PC-3 (cell line): ENCODE measurements at regions not wholly inside any gene's neighbourhood (a gene's known extent, or its start where the extent isn't known, plus 50 kb on each side); places are given as distances from the start of the nearest gene placed in this dataset.

Experiments used
- ATAC-seq: fragments of 200-7000 bp; cut with Tn5 transposase; 2 replicates; pipeline ENCODE4 v1.9.1; 2020; ENCODE audit warnings: mild to moderate bottlenecking, moderate library complexity
- BruUV-seq: library from RNA; stranded (reverse); fragments of 400-500 nt; replicated peaks from 2 replicates; lab custom pipeline; 2021; lab: Mats Ljungman, UMichigan
- CTCF ChIA-PET: fragments of 300-600 bp; sonication (Branson Sonifier 250); formaldehyde crosslinking; loops from one replicate; lab custom pipeline; 2022; ENCODE audit warnings: antibody characterized with exemption; lab: Charles Lee
- POLR2A ChIA-PET: fragments of 300-600 bp; sonication (Branson Sonifier 250); formaldehyde crosslinking; loops from one replicate; lab custom pipeline; 2022; ENCODE audit warnings: antibody characterized with exemption; ENCODE audit not compliant: unreplicated experiment; lab: Charles Lee
- DNase-seq: peaks from one replicate; pipeline ENCODE4 v3.0.0-alpha.2; 2015
- H2AFZ ChIP-seq: fragments of 300-600 bp; sonication (generic); 2 replicates; pipeline ENCODE4 v1.6.0; 2016; ENCODE audit warnings: antibody characterized with exemption, low read length
- H3F3A ChIP-seq: fragments of 300-600 bp; sonication (generic); one replicate; pipeline ENCODE4 v1.6.0; 2017; ENCODE audit warnings: antibody characterized with exemption, low read length, control low read depth, mild to moderate bottlenecking; ENCODE audit not compliant: unreplicated experiment
- H3K27ac ChIP-seq: fragments of 300-600 bp; sonication (generic); 2 replicates; pipeline ENCODE4 v1.5.1; 2016; ENCODE audit warnings: mild to moderate bottlenecking, low read length
- H3K27me3 ChIP-seq: fragments of 300-600 bp; sonication (generic); 2 replicates; pipeline ENCODE4 v1.6.1; 2016; ENCODE audit warnings: low read length, mixed read lengths
- H3K36me3 ChIP-seq: fragments of 300-600 bp; sonication (generic); 2 replicates; pipeline ENCODE4 v1.6.1; 2016; ENCODE audit warnings: low read depth, mixed run types, low read length, mixed read lengths
- H3K4me1 ChIP-seq: fragments of 300-600 bp; sonication (generic); 2 replicates; pipeline ENCODE4 v1.5.1; 2016; ENCODE audit warnings: low read length; ENCODE audit not compliant: insufficient read depth
- H3K4me2 ChIP-seq: fragments of 300-600 bp; sonication (generic); 2 replicates; pipeline ENCODE4 v1.6.0; 2016; ENCODE audit warnings: low read length
- H3K4me3 ChIP-seq: fragments of 300-600 bp; sonication (generic); 2 replicates; pipeline ENCODE4 v1.5.1; 2016; ENCODE audit warnings: mild to moderate bottlenecking, low read length, mixed read lengths
- H3K79me2 ChIP-seq: fragments of 300-600 bp; sonication (generic); 2 replicates; pipeline ENCODE4 v1.6.1; 2017; ENCODE audit warnings: low read length, mixed read lengths
- H3K9ac ChIP-seq: fragments of 300-600 bp; sonication (generic); 2 replicates; pipeline ENCODE4 v1.6.0; 2016; ENCODE audit warnings: mild to moderate bottlenecking, low read length
- H3K9me2 ChIP-seq: fragments of 300-600 bp; sonication (generic); replicated peaks from 2 replicates; pipeline ENCODE4 v1.6.1; 2016; ENCODE audit warnings: mixed run types, low read length, mixed read lengths
- H3K9me3 ChIP-seq: fragments of 300-600 bp; sonication (generic); 2 replicates; pipeline ENCODE4 v1.6.1; 2016; ENCODE audit warnings: low read length, mixed read lengths
- H4K20me1 ChIP-seq: fragments of 300-600 bp; sonication (generic); 2 replicates; pipeline ENCODE4 v1.6.1; 2016; ENCODE audit warnings: low read length, mixed read lengths
- EZH2 ChIP-seq: fragments of 300-600 bp; sonication (generic); IDR thresholded peaks from one replicate; pipeline ENCODE4 v1.6.1; 2017; ENCODE audit warnings: antibody characterized with exemption, mild to moderate bottlenecking, low read length; ENCODE audit not compliant: unreplicated experiment
- EZH2phosphoT487 ChIP-seq: fragments of 300-600 bp; sonication (generic); IDR thresholded peaks from 2 replicates; pipeline ENCODE4 v1.6.1; 2018; ENCODE audit warnings: mild to moderate bottlenecking, antibody characterized with exemption, low read length, borderline replicate concordance
- intact Hi-C: fragments of 100-400 bp; cut with micrococcal nuclease; formaldehyde crosslinking; loops from 2 replicates; pipeline ENCODE4 v1.9.0; 2023
- TF ChIP-seq, protein P1 (sequence below): fragments of 300-600 bp; sonication (generic); conservative IDR thresholded peaks from 2 replicates; pipeline ENCODE4 v1.5.1; 2017; ENCODE audit warnings: antibody characterized with exemption, low read depth, mild to moderate bottlenecking, low read length

DNA sequence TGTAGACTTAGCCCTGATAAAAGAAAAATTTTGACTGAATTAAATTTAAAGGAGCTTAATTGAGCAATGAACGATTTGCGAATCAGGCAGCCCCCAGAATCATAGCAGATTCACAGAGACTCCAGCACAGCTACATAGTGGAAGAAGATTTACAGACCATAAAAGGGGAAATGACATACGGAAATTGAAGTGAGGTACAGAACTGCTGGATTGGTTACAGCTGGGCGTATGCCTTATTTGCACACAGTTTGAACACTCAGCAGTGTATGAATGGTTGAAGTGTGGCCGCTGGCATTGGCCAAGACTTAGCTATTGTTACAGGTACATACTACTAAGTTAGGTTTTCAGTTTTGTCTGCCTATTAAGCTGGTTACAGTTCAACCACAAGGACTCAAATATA lies 433.5 kb upstream of the CELF2 start:
- Histone ChIP-seq H3K9ac (no peak overlapping the region), H3K36me3 (no peaks in the 10 kb centered on the region), H3F3A (no peaks in the 10 kb centered on the region), H3K9me3 (no peaks in the 10 kb centered on the region), H3K79me2 (no peaks in the 10 kb centered on the region), H3K27ac (no peak overlapping the region), H3K4me1 (no peaks in the 10 kb centered on the region), H3K27me3 (no peaks in the 10 kb centered on the region), H3K4me3 (no peak overlapping the region), H3K4me2 (no peak overlapping the region), H4K20me1 (no peaks in the 10 kb centered on the region), H3K9me2 (no peaks in the 10 kb centered on the region), H2AFZ (no peak overlapping the region)
- TF ChIP-seq EZH2 (no peak), EZH2phosphoT487 (no peak)
- TF ChIP-seq, protein P1, sequence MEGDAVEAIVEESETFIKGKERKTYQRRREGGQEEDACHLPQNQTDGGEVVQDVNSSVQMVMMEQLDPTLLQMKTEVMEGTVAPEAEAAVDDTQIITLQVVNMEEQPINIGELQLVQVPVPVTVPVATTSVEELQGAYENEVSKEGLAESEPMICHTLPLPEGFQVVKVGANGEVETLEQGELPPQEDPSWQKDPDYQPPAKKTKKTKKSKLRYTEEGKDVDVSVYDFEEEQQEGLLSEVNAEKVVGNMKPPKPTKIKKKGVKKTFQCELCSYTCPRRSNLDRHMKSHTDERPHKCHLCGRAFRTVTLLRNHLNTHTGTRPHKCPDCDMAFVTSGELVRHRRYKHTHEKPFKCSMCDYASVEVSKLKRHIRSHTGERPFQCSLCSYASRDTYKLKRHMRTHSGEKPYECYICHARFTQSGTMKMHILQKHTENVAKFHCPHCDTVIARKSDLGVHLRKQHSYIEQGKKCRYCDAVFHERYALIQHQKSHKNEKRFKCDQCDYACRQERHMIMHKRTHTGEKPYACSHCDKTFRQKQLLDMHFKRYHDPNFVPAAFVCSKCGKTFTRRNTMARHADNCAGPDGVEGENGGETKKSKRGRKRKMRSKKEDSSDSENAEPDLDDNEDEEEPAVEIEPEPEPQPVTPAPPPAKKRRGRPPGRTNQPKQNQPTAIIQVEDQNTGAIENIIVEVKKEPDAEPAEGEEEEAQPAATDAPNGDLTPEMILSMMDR = no peak
- no TSS peak for BruUV-seq
- ChIA-PET POLR2A (no interaction called here), CTCF (no interaction called here)
- intact Hi-C loops = no loop called here
- DNase-seq (no peak), ATAC-seq (no peak)

DNA sequence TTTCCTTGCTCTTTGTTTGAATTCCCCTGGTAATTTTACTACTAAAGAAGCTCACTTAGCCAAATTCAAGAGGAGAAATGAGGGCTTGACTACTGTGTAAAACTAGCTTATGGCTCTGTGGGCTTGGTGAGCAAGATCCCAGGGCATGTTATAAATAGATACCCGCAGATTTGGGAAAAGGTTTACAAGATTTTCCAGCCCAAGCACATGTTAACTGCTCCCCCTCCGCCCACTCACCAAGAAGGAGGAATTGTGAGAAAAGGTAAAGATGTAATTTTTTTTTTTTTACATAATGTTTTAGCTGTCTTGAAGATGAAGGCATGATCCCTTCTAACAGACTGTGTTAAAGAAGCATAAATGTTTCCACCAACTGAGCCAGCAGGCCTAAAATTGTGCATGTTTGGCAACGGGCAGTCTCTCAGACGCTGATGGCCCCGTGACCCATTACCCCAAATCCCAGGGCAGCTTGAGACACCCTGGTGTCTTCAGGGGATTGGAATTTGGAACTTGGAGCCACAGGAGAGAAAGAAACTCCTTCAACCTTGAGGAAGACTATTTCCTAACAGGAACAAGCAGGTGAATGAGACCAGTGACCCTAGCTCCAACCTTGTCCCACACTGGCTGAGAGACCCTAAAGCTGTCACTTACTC lies 429.8 kb upstream of the CELF2 start:
- no peak for TF ChIP-seq EZH2
- TF ChIP-seq, protein P1 = no peak
- TF ChIP-seq EZH2phosphoT487 = no peak
- no TSS peak for BruUV-seq

DNA sequence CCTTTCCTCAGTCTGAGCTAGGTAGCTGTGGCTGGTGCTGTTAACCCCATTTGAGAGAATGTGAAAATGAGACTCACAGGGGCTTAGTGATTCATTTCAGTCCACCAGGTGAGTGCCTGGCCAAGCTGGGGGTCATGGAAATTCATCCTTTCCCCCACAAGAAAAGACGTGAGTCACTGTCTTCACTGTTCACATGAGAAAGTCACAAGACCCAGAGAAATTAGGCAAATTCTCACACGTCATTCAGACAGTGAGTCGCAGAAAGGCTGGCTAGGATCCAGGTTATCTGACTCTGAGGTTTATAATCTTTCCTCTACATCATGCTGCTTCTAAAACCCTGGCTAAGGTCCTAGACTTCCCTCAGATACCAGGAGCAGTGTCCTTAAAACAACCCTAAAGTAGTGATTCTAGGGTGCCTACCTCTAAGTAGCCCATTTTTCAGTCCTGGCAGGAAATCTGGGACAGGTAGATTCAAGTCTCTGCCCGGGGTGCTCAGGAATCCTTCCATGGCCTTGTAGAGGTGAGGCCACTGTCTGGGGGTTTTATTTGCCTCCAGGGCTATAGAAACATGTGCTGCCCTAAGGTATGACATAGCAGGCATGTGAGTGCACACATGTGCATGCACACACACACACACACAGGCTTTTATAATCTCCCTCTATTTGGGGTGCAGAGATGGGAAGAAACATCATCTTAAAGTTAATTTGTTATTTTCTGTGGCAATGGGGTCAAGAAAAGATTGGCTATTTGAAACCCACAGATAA lies 427.9 kb upstream of the CELF2 start:
- H3F3A ChIP-seq = no peaks in the 10 kb centered on the region
- no peaks in the 10 kb centered on the region for H3K27me3 ChIP-seq
- ChIA-PET POLR2A (no interaction called here), CTCF (no interaction called here)
- no peaks in the 10 kb centered on the region for H3K9me3 ChIP-seq
- DNase-seq (peak; percentile 2), ATAC-seq (no peak)
- no peak overlapping the region for H2AFZ ChIP-seq
- no peak overlapping the region for H3K27ac ChIP-seq
- BruUV-seq = no TSS peak
- no peak overlapping the region for H3K4me2 ChIP-seq
- no peaks in the 10 kb centered on the region for H4K20me1 ChIP-seq
- H3K9ac ChIP-seq = no peak overlapping the region
- H3K4me3 ChIP-seq = no peak overlapping the region
- no peaks in the 10 kb centered on the region for H3K4me1 ChIP-seq
- intact Hi-C loops = no loop called here
- no peaks in the 10 kb centered on the region for H3K36me3 ChIP-seq
- no peaks in the 10 kb centered on the region for H3K79me2 ChIP-seq
- no peaks in the 10 kb centered on the region for H3K9me2 ChIP-seq
- TF ChIP-seq, protein P1 = no peak
- TF ChIP-seq EZH2 (no peak), EZH2phosphoT487 (no peak)

More for the DNA sequence above, 429.8 kb upstream of the CELF2 start:
- H3K9ac ChIP-seq = no peak overlapping the region
- no peak overlapping the region for H3K4me3 ChIP-seq
- ATAC-seq = no peak
- H2AFZ ChIP-seq = no peak overlapping the region
- intact Hi-C loops = no loop called here
- CTCF ChIA-PET = no interaction called here
- no peaks in the 10 kb centered on the region for H3K9me2 ChIP-seq
- no peaks in the 10 kb centered on the region for H3F3A ChIP-seq
- no peak for DNase-seq
- H4K20me1 ChIP-seq = no peaks in the 10 kb centered on the region
- H3K79me2 ChIP-seq = no peaks in the 10 kb centered on the region
- H3K4me1 ChIP-seq = no peaks in the 10 kb centered on the region
- H3K36me3 ChIP-seq = no peaks in the 10 kb centered on the region
- H3K27ac ChIP-seq = no peak overlapping the region
- H3K4me2 ChIP-seq = no peak overlapping the region
- no peaks in the 10 kb centered on the region for H3K27me3 ChIP-seq
- H3K9me3 ChIP-seq = no peaks in the 10 kb centered on the region
- POLR2A ChIA-PET = no interaction called here
